Neural cell (in vitro differentiated cells): ENCODE measurements at regions not wholly inside any gene's neighbourhood (a gene's known extent, or its start where the extent isn't known, plus 50 kb on each side); places are given as distances from the start of the nearest gene placed in this dataset.

ENCODE experiments used
- EZH2 ChIP-seq: fragments of 200-600, 300-800 bp; shearing (Covaris generic), sonication (generic); IDR thresholded peaks from 2 replicates; pipeline ENCODE4 v1.6.1; 2014; ENCODE audit warnings: antibody characterized with exemption, low read length, borderline replicate concordance, mild to moderate bottlenecking; ENCODE audit not compliant: insufficient read depth, poor library complexity, severe bottlenecking
- POLR2AphosphoS5 ChIP-seq: IDR thresholded peaks from 2 replicates; pipeline ENCODE4 v1.6.1; 2012
- RAD21 ChIP-seq: fragments of 450-650 bp; conservative IDR thresholded peaks from 2 replicates; pipeline ENCODE4 v1.6.1; 2014; ENCODE audit warnings: antibody characterized with exemption, mild to moderate bottlenecking, moderate library complexity
- TAF1 ChIP-seq: IDR thresholded peaks from 2 replicates; pipeline ENCODE4 v1.6.1; 2012; ENCODE audit warnings: low read depth
- TF ChIP-seq, protein P1 (sequence below): fragments of 450-650 bp; IDR thresholded peaks from 2 replicates; pipeline ENCODE4 v1.5.1; 2014; ENCODE audit warnings: antibody characterized with exemption, mild to moderate bottlenecking, moderate library complexity; ENCODE audit not compliant: poor library complexity, severe bottlenecking
- TF ChIP-seq, protein P2 (sequence below): IDR thresholded peaks from 2 replicates; pipeline ENCODE4 v1.6.1; 2012; ENCODE audit warnings: borderline replicate concordance

DNA sequence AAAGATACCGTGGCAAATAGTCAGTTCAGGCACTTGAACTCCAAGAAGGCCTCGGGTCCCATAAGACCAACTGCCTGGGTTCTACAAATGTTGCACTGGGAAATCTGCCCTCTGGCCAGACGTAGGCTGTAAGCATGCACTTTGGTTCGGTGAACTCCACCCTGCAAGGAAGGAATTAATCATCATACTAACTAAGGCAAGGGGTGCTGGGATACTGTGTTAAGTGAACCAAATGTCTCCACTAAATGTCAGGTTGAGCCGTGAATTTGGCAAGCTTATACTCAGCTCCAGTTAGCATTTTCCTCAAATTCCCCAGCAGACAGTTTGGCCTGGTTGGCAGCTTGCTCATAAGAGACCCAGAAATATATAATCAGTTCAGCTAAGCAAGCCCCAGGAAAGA, 385.9 kb downstream of the GPATCH2 start:
- TF ChIP-seq, protein P1, sequence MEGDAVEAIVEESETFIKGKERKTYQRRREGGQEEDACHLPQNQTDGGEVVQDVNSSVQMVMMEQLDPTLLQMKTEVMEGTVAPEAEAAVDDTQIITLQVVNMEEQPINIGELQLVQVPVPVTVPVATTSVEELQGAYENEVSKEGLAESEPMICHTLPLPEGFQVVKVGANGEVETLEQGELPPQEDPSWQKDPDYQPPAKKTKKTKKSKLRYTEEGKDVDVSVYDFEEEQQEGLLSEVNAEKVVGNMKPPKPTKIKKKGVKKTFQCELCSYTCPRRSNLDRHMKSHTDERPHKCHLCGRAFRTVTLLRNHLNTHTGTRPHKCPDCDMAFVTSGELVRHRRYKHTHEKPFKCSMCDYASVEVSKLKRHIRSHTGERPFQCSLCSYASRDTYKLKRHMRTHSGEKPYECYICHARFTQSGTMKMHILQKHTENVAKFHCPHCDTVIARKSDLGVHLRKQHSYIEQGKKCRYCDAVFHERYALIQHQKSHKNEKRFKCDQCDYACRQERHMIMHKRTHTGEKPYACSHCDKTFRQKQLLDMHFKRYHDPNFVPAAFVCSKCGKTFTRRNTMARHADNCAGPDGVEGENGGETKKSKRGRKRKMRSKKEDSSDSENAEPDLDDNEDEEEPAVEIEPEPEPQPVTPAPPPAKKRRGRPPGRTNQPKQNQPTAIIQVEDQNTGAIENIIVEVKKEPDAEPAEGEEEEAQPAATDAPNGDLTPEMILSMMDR = no peak
- no peak for TF ChIP-seq POLR2AphosphoS5
- TF ChIP-seq, protein P2, sequence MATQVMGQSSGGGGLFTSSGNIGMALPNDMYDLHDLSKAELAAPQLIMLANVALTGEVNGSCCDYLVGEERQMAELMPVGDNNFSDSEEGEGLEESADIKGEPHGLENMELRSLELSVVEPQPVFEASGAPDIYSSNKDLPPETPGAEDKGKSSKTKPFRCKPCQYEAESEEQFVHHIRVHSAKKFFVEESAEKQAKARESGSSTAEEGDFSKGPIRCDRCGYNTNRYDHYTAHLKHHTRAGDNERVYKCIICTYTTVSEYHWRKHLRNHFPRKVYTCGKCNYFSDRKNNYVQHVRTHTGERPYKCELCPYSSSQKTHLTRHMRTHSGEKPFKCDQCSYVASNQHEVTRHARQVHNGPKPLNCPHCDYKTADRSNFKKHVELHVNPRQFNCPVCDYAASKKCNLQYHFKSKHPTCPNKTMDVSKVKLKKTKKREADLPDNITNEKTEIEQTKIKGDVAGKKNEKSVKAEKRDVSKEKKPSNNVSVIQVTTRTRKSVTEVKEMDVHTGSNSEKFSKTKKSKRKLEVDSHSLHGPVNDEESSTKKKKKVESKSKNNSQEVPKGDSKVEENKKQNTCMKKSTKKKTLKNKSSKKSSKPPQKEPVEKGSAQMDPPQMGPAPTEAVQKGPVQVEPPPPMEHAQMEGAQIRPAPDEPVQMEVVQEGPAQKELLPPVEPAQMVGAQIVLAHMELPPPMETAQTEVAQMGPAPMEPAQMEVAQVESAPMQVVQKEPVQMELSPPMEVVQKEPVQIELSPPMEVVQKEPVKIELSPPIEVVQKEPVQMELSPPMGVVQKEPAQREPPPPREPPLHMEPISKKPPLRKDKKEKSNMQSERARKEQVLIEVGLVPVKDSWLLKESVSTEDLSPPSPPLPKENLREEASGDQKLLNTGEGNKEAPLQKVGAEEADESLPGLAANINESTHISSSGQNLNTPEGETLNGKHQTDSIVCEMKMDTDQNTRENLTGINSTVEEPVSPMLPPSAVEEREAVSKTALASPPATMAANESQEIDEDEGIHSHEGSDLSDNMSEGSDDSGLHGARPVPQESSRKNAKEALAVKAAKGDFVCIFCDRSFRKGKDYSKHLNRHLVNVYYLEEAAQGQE = no peak
- no peak for TF ChIP-seq EZH2
- TF ChIP-seq TAF1 = no peak
- no peak for TF ChIP-seq RAD21
